ENCODE measurements at regions not wholly inside any gene's neighbourhood (a gene's known extent, or its start where the extent isn't known, plus 50 kb on each side); places are given as distances from the start of the nearest gene placed in this dataset.

DNA sequence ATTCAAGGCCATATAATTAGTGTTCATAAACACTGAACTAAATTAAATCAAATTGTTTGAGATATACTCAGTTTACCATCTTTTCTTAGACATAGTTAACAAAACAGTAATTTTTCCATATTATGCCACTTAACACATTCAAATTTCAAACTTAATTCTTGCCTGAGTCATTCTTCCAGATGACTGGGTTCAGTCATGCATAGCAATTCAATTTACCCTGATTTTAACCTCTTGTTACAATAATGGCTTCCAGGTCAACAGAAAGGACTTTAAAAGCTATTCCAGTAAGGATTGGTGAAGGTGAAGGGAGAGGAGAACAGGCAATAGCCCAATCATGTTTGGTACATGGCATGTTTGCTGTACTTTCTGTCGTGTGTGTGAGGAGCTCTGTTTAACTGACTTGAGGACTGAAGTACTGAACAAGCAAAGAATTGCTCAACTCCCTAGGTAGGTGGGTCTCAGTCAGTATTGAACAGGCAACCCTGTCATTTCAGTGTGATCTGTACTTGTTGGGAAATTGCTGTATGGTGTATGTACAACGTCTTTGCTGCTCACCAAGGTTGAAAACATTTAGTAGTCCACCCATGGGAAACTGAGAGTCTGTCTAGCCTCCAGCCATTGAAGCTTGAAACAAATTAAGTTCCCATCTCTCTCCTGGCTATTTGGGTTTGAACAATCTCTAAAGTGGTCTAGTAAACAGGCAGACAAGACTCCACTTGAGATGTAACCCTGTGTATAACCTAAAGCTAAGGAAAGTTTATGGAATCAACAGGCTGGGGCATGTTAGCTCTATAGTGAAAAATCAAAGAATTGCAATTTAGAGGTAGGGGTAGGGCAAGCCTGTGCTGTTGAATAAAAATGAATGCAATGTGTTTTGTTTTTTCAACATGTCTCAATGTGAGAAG lies 327.2 kb downstream of the BTG1 start:
- in situ Hi-C loops (cut with MboI; ENCODE audit: low sequenced_read_pairs): no loop called here

DNA sequence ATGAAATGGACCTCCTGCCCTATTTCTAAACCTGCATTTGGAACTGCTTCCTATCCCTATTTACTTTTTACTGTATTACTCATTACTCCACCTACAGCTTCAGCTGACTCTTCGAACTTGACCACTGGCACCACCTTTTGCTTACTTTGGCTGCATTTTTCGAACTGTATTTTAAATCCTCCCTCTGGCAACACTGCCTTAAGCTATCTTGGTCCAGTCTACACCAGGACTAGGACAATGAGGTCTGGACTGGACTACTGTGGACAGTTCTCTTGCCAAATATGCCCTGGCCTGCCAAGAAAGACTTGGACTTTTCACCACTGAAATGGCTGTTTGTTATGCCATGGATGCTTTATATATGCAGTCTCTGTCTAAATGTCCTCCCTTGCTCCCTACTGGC lies 328.1 kb downstream of the BTG1 start:
- in situ Hi-C loops (cut with MboI; ENCODE audit: low sequenced_read_pairs): no loop called here

DNA sequence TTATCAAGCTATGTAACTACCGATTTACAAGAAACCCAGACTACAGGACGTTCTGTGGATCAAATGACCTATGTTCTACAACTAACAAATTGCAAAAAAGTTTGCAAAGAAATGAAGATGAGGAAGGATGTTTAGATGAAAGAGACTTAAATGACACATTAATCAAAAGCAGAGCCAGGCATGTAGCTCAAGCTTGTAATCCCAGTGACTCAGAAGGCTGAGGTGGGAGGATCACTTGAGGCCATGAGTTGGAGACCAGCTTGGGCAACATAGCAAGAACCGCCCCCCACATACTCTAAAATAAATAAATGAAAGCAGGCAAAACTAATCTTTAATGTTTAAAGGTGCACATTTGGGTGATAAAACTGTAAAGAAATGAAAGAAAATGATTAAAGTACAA lies 331.9 kb downstream of the BTG1 start:
- in situ Hi-C loops (cut with MboI; ENCODE audit: low sequenced_read_pairs): no loop called here

DNA sequence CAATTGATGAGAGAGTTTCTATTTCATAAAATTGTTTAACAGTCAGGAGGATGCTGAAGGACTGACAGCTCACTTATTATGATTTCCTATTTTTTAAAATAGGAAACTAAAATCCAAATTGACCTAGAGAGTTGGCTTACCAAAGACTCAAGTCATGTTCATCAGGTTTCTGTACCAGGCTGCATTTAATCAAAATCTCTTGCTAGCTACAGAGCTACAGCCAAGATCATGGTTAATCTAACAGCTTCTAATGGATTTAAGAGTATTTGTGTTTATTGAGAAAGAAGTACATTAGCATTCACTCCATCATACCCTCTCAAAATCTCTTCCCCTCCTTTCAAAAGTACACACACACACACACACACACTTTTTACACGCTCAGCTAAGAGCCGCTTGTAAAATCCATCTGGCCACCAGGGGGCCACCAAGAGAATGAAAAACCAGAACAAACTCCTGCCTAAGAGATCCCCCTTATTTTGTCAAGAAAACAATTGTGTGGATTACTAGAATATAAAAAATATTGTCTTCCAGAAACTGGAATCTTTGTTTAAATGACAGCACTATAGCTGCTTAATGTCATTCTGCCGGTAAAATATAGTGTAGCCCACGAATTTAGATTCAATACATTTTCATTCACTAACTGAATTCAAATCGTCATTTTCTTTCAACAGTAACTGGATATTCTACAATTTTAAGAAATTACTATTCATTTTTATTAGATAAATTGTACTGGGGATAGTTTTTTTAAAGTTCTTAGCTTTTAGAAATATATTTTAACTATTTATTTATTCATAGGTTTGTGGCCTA lies 334.0 kb downstream of the BTG1 start:
- in situ Hi-C loops (cut with MboI; ENCODE audit: low sequenced_read_pairs): no loop called here

GRCh38 chr12:91810531-91811451 lies 334.9 kb downstream of the BTG1 start:
- in situ Hi-C loops (cut with MboI; ENCODE audit: low sequenced_read_pairs): no loop called here

DNA sequence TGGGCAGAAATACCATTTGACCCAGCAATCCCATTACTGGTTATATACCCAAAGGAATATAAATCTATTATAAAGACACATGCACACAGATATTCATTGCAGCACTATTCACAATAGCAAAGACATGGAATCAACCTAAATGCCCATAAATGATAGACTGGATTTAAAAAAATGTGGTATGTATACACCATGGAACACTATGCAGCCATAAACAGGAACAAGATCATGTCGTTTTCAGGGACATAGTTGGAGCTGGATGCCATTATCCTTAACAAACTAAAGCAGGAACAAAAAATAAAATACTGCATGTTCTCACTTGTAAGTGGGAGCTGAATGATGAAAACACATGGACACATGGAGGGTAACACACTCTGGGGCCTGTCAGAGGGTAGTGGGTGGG lies 335.6 kb downstream of the BTG1 start:
- in situ Hi-C loops (cut with MboI; ENCODE audit: low sequenced_read_pairs): no loop called here

- in situ Hi-C loops (cut with MboI; ENCODE audit: low sequenced_read_pairs): no loop called here
Observed at GRCh38 chr12:91805031-91805430, 340.6 kb downstream of the BTG1 start.

DNA sequence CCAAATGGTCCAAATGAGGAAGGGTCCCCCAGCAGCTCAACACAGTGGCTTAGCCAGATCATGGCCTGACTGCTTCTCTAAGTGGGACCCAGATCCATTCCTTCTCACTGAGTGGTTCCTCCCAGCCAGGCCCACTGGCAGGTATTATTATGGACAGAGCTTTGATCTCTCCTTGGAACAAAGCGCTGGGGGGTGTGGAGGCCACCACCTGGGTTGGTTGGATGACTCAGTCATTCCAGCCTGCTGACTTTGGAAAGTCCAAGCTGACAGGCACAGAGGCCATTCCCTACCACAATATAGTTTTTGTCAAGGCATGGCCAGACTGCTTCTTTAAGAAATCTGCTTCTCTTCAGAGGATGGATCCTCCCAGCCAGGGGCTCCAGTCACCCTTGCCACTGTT lies 341.1 kb downstream of the BTG1 start:
- in situ Hi-C loops (cut with MboI; ENCODE audit: low sequenced_read_pairs): no loop called here

- in situ Hi-C loops (cut with MboI; ENCODE audit: low sequenced_read_pairs): no loop called here
Observed at GRCh38 chr12:91801048-91801447, 344.6 kb downstream of the BTG1 start.

GRCh38 chr12:91793676-91794075 lies 352.0 kb downstream of the BTG1 start:
- in situ Hi-C loops (cut with MboI; ENCODE audit: low sequenced_read_pairs): no loop called here

DNA sequence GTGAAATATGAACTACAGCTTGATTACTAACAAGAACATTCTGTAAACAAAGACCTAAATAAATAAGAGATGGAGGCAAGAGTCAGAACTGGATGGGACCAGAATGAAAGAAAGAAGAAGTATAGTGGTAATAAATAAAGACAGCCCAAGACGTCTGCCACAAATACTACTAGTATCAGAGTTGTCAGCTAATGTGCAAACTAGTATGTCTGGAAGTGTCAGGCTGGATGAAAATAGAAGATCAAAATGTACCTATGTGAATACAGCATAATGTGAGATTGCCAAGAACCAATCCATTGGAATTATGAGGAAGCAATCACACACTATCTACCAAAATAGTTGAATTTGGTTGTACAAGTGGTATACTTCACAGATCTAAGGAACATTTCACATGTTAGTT lies 353.0 kb downstream of the BTG1 start:
- in situ Hi-C loops (cut with MboI; ENCODE audit: low sequenced_read_pairs): no loop called here

GRCh38 chr12:91786499-91787272 lies 359.0 kb downstream of the BTG1 start:
- in situ Hi-C loops (cut with MboI; ENCODE audit: low sequenced_read_pairs): no loop called here

- in situ Hi-C loops (cut with MboI; ENCODE audit: low sequenced_read_pairs): no loop called here
Observed at GRCh38 chr12:91785655-91786498, 359.8 kb downstream of the BTG1 start.

GRCh38 chr12:91781114-91781513 lies 364.5 kb downstream of the BTG1 start:
- in situ Hi-C loops (cut with MboI; ENCODE audit: low sequenced_read_pairs): no loop called here

- in situ Hi-C loops (cut with MboI; ENCODE audit: low sequenced_read_pairs): no loop called here
Observed at GRCh38 chr12:91778938-91779400, 366.7 kb downstream of the BTG1 start.

- in situ Hi-C loops (cut with MboI; ENCODE audit: low sequenced_read_pairs): no loop called here
Observed at GRCh38 chr12:91778091-91778832, 367.4 kb downstream of the BTG1 start.

GRCh38 chr12:91777268-91777992 lies 368.2 kb downstream of the BTG1 start:
- in situ Hi-C loops (cut with MboI; ENCODE audit: low sequenced_read_pairs): no loop called here

- in situ Hi-C loops (cut with MboI; ENCODE audit: low sequenced_read_pairs): no loop called here
Observed at GRCh38 chr12:91774434-91774921, 371.2 kb downstream of the BTG1 start.
